Right lobe of liver (tissue), 6 donors: ENCODE measurements at regions not wholly inside any gene's neighbourhood (a gene's known extent, or its start where the extent isn't known, plus 50 kb on each side); places are given as distances from the start of the nearest gene placed in this dataset.

ENCODE experiments used
- ATAC-seq, 4 donors: fragments of 200-7000 bp; cut with Tn5 transposase; one replicate each; pipeline ENCODE4 v1.9.1; 2020; ENCODE audit warnings: mild to moderate bottlenecking in 4 of 4, moderate library complexity in 4 of 4
- DNase-seq, 3 donors: peaks; one replicate each; pipeline ENCODE4 v3.0.0-alpha.2; 2020
- H3K27ac ChIP-seq, 3 donors: fragments of 200-600 bp; one replicate each; pipeline ENCODE4 v1.8.0; 2022
- H3K27me3 ChIP-seq, 2 donors: fragments of 200-600 bp; one replicate each; pipeline ENCODE4 v1.8.0; 2022
- H3K36me3 ChIP-seq, 4 donors: fragments of 200-600 bp; sonication (generic) in 1 of 4; one replicate each; pipeline versions ENCODE4 v1.5.1 to v1.8.0; 2017 to 2022; ENCODE audit warnings: control low read depth in 1 of 4
- H3K4me1 ChIP-seq, 4 donors: fragments of 200-600 bp; sonication (generic) in 1 of 4; one replicate each; pipeline versions ENCODE4 v1.5.1 to v1.8.0; 2017 to 2022; ENCODE audit warnings: control low read depth in 1 of 4
- H3K4me3 ChIP-seq, 3 donors: fragments of 200-600 bp; one replicate each; pipeline ENCODE4 v1.8.0; 2022
- H3K9me3 ChIP-seq, 4 donors: fragments of 200-600 bp; sonication (generic) in 1 of 4; one replicate each; pipeline versions ENCODE4 v1.5.1 to v1.8.0; 2017 to 2022; ENCODE audit warnings: control low read depth in 1 of 4
- POLR2A ChIP-seq: fragments of 450-650 bp; IDR thresholded peaks from one replicate; pipeline ENCODE4 v1.6.1; 2017; ENCODE audit warnings: antibody characterized with exemption, mild to moderate bottlenecking
- WGBS: methylation state at CpG from one replicate; pipeline ENCODE4 v1.1.6; 2018; ENCODE audit warnings: low coverage, low lambda C conversion rate; ENCODE audit not compliant: insufficient coverage; ENCODE audit errors: missing lambda C conversion rate; 5-methylcytosine and 5-hydroxymethylcytosine counted together
- intact Hi-C, 2 donors: fragments of 100-400 bp; cut with DNase I; formaldehyde crosslinking; loops; one replicate each; pipeline versions ENCODE4 v1.11.2 to v1.14.1; 2022
- TF ChIP-seq, protein P1 (sequence below), 4 donors: fragments of 200-600 bp in 3 of 4; fragments of 450-650 bp in 1 of 4; IDR thresholded peaks; one replicate each; pipeline versions ENCODE4 v1.5.1 to v1.8.0; 2016 to 2022; ENCODE audit warnings: antibody characterized with exemption in 4 of 4, mild to moderate bottlenecking in 2 of 4
- donor health status: DM: no; HTN: yes; CAD: no.
- donor health status: DM: no; HTN: no; CAD: no.
- donor health status: DM: no; HTN: no; CAD: no.
- donor health status: DM: no; HTN: yes; CAD: no.
- donor health status: DM: no; HTN: yes; CAD: no.

DNA sequence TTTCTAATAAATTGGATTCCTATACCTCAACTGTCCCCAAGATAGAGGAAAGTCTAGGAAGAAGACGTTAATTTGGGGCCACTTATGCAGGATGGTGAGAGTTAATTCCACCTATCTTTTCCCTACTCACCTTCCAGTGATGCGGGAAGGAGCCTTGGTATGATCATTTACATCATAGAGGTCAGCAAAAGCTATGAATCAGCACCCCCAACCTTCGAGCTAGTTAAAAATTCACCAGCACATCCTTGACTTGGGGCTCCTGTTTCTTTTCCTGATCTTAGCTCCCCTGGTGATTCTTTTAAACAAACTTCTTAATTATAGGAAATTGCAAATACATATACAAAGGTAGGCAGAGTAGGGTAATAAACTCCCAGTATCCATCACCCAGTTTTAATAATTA, 366.6 kb downstream of the SOX2 start:
- no peaks in the 10 kb centered on the region for H3K36me3 ChIP-seq
- H3K4me3 ChIP-seq = no peak overlapping the region
- DNase-seq (no peak), ATAC-seq (no peak)
- intact Hi-C loops = no loop called here
- H3K9me3 ChIP-seq = no peaks in the 10 kb centered on the region
- no peak overlapping the region for H3K27ac ChIP-seq
- H3K27me3 ChIP-seq = no peaks in the 10 kb centered on the region
- H3K4me1 ChIP-seq = no peaks in the 10 kb centered on the region
- TF ChIP-seq, protein P1, sequence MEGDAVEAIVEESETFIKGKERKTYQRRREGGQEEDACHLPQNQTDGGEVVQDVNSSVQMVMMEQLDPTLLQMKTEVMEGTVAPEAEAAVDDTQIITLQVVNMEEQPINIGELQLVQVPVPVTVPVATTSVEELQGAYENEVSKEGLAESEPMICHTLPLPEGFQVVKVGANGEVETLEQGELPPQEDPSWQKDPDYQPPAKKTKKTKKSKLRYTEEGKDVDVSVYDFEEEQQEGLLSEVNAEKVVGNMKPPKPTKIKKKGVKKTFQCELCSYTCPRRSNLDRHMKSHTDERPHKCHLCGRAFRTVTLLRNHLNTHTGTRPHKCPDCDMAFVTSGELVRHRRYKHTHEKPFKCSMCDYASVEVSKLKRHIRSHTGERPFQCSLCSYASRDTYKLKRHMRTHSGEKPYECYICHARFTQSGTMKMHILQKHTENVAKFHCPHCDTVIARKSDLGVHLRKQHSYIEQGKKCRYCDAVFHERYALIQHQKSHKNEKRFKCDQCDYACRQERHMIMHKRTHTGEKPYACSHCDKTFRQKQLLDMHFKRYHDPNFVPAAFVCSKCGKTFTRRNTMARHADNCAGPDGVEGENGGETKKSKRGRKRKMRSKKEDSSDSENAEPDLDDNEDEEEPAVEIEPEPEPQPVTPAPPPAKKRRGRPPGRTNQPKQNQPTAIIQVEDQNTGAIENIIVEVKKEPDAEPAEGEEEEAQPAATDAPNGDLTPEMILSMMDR (IDR thresholded peaks at IDR 0.05) = no peak
- no peak for TF ChIP-seq POLR2A
- 49% methylated on average over 3 of the region's 3 CpGs for WGBS

DNA sequence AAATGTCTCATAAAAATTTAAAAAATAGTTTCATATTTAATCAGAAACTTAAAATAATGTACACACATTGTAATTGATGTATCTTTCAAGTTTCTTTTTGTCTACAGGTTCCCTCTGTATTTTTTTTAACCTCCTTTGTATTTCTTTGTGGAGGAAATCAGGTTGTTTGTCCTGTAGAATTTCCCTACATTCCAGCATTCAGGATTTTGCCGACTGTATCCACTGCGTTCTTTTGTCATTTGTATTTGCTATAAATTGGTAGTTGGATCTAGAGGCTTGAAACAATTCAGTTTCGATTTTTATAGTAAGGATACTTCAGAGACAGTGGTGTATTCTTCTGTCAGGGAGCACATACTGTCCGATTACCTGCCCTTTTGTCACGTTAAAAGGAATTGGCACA, 367.2 kb downstream of the SOX2 start:
- no peaks in the 10 kb centered on the region for H3K36me3 ChIP-seq
- no peaks in the 10 kb centered on the region for H3K27me3 ChIP-seq
- H3K27ac ChIP-seq = no peak overlapping the region
- H3K9me3 ChIP-seq = no peaks in the 10 kb centered on the region
- TF ChIP-seq, protein P1 (IDR thresholded peaks at IDR 0.05) = no peak
- no peak for TF ChIP-seq POLR2A
- WGBS = 51% methylated on average over 5 of the region's 5 CpGs
- DNase-seq (no peak), ATAC-seq (no peak)
- intact Hi-C loops = no loop called here
- H3K4me3 ChIP-seq = no peak overlapping the region
- H3K4me1 ChIP-seq = no peaks in the 10 kb centered on the region

DNA sequence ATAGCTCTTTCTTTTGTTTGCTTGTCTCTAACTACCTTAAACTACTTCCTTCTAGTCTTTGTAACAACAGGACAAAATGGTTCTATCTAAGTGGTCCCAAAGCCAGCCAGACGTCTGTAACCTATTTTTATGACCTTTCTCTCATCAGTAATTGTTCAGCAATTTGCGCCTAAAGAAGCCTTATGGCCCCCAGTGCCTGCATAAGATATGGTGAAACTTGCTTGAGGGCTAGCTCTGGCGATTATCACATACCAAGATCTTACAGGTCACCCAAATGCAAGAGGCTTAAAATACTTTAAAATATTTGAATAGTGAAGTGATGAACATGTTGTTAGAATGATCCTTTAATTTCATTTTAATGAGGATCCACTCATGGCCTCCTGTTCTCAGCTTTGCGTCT, 369.4 kb downstream of the SOX2 start:
- Histone ChIP-seq H3K4me3 (no peak overlapping the region), H3K4me1 (no peaks in the 10 kb centered on the region), H3K27me3 (no peaks in the 10 kb centered on the region), H3K27ac (no peak overlapping the region), H3K9me3 (no peaks in the 10 kb centered on the region), H3K36me3 (no peaks in the 10 kb centered on the region)
- 57% methylated on average over 4 of the region's 4 CpGs for WGBS
- intact Hi-C loops = no loop called here
- TF ChIP-seq, protein P1 (IDR thresholded peaks at IDR 0.05) = no peak
- no peak for TF ChIP-seq POLR2A
- ATAC-seq (no peak), DNase-seq (no peak)

DNA sequence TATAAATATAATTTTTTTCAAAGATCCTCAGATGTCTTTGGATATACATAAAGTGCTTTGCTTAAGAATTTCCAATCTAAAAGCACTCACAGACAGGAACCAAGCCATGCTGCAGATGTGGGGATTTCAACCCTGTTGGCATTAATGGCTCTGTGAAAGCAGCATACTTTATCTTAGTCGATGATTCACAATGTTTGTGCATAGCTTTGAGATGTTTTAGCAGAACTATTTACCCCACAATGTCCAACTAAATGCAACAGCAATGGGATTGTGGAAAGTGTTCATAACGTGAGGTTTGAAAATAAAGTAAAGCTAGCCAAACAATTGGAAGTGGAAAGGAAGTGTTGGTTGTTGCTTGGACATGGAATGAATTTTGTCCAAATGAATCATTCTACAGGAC, 371.4 kb downstream of the SOX2 start:
- TF ChIP-seq, protein P1 (IDR thresholded peaks at IDR 0.05) = no peak
- TF ChIP-seq POLR2A = no peak
- intact Hi-C loops = no loop called here
- ATAC-seq (no peak), DNase-seq (no peak)
- Histone ChIP-seq H3K9me3 (no peaks in the 10 kb centered on the region), H3K36me3 (no peaks in the 10 kb centered on the region), H3K27me3 (no peaks in the 10 kb centered on the region), H3K27ac (no peak overlapping the region), H3K4me1 (no peaks in the 10 kb centered on the region), H3K4me3 (no peak overlapping the region)
- 29% methylated on average over 2 of the region's 2 CpGs for WGBS

DNA sequence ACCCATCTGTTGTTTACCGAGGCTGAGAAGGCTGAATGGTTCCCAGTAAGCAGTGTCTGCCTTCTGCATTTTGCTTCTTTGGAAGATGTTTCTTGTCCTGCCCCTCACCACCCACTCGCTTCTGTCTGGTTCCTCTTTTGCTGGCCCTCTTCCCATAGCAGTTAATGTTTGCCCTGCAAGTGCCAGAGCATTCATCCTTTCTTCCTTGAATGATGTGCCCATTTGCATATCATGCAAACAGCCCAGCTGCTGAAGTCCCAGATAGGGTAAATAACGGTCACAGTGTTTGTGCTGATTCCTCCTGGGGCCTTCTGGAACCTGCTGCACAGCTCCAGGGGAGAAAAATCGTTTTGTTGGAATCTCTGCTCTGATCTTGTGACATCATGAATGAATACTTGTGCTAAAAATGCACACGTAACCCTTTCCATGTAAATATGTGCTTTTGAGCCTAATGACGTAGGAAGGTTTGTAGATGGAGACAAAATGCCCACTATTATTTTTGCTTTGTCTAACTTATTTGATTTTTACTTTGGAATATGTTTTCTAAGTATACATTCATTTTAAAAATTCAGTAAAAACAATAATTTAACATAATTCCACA, 381.0 kb downstream of the SOX2 start:
- Histone ChIP-seq H3K36me3 (no peaks in the 10 kb centered on the region), H3K27ac (no peak overlapping the region), H3K27me3 (no peaks in the 10 kb centered on the region), H3K4me3 (no peak overlapping the region), H3K9me3 (no peaks in the 10 kb centered on the region), H3K4me1 (no peaks in the 10 kb centered on the region)
- TF ChIP-seq, protein P1 (IDR thresholded peaks at IDR 0.05) = no peak
- TF ChIP-seq POLR2A = no peak
- intact Hi-C loops = no loop called here
- DNase-seq = no peak
- 16% methylated on average over 6 of the region's 6 CpGs for WGBS
- peak in 1 of 4 donors; percentile 22 for ATAC-seq
